Thyroid gland (tissue), 4 donors: ENCODE measurements at regions not wholly inside any gene's neighbourhood (a gene's known extent, or its start where the extent isn't known, plus 50 kb on each side); places are given as distances from the start of the nearest gene placed in this dataset.

Experiments
- DNase-seq, 2 donors: peaks; one replicate each; pipeline ENCODE4 v3.0.0-alpha.2; 2019
- H3K27ac ChIP-seq, 3 donors: fragments of 200-600 bp; sonication (generic); 1 replicate in 2 of 3; 2 replicates in 1 of 3; pipeline ENCODE4 v1.5.1; 2016 to 2019; ENCODE audit warnings: mild to moderate bottlenecking in 1 of 3, moderate library complexity in 1 of 3
- H3K27me3 ChIP-seq: fragments of 200-600 bp; sonication (generic); one replicate; pipeline ENCODE4 v1.5.1; 2019
- H3K36me3 ChIP-seq, 2 donors: fragments of 200-600 bp; sonication (generic); one replicate each; pipeline ENCODE4 v1.5.1; 2016 to 2019
- H3K4me1 ChIP-seq, 2 donors: fragments of 200-600 bp; sonication (generic); one replicate each; pipeline ENCODE4 v1.5.1; 2017 to 2019
- H3K4me3 ChIP-seq, 3 donors: fragments of 200-600 bp; sonication (generic); replicated peaks in 1 of 3; 1 replicate in 2 of 3; 2 replicates in 1 of 3; pipeline ENCODE4 v1.5.1; 2016; ENCODE audit warnings: mild to moderate bottlenecking in 1 of 3
- H3K9me3 ChIP-seq: fragments of 200-600 bp; sonication (generic); one replicate; pipeline ENCODE4 v1.5.1; 2017
- POLR2A ChIP-seq, 2 donors: fragments of 450-650 bp; IDR thresholded peaks; one replicate each; pipeline ENCODE4 v1.6.1; 2017; ENCODE audit warnings: antibody characterized with exemption in 2 of 2, mild to moderate bottlenecking in 2 of 2, moderate library complexity in 1 of 2
- WGBS, 2 donors: methylation state at CpG; one replicate each; pipeline ENCODE4 v1.1.5; 2017; 5-methylcytosine and 5-hydroxymethylcytosine counted together
- intact Hi-C: fragments of 100-400 bp; cut with DNase I; formaldehyde crosslinking; loops from one replicate; pipeline ENCODE4 v1.15.1; 2023
- TF ChIP-seq, protein P1 (sequence below), 6 experiments: fragments of 200-600 bp in 3 of 6; fragments of 450-650 bp in 3 of 6; sonication (generic) in 3 of 6; IDR thresholded peaks; one replicate each; pipeline ENCODE4 v1.5.1; 2016 to 2019; ENCODE audit warnings: antibody characterized with exemption in 6 of 6, mild to moderate bottlenecking in 2 of 6, inconsistent platforms in 1 of 6, moderate library complexity in 1 of 6

GRCh38 chr9:89972535-89972934, 367.7 kb downstream of the GADD45G start:
- TF ChIP-seq, protein P1, sequence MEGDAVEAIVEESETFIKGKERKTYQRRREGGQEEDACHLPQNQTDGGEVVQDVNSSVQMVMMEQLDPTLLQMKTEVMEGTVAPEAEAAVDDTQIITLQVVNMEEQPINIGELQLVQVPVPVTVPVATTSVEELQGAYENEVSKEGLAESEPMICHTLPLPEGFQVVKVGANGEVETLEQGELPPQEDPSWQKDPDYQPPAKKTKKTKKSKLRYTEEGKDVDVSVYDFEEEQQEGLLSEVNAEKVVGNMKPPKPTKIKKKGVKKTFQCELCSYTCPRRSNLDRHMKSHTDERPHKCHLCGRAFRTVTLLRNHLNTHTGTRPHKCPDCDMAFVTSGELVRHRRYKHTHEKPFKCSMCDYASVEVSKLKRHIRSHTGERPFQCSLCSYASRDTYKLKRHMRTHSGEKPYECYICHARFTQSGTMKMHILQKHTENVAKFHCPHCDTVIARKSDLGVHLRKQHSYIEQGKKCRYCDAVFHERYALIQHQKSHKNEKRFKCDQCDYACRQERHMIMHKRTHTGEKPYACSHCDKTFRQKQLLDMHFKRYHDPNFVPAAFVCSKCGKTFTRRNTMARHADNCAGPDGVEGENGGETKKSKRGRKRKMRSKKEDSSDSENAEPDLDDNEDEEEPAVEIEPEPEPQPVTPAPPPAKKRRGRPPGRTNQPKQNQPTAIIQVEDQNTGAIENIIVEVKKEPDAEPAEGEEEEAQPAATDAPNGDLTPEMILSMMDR (IDR thresholded peaks at IDR 0.05) = no peak
- TF ChIP-seq POLR2A (IDR thresholded peaks at IDR 0.05) = no peak
- WGBS, 2 donors = 90 to 97% methylated on average over 5 of the region's 5 CpGs
- no peak overlapping the region for H3K4me3 ChIP-seq
- H3K27ac ChIP-seq = no peak overlapping the region
- no peaks in the 10 kb centered on the region for H3K36me3 ChIP-seq
- H3K9me3 ChIP-seq = no peaks in the 10 kb centered on the region
- intact Hi-C loops = no loop called here
- H3K4me1 ChIP-seq = peaks cover 0 to 4% of the 10 kb centered on the region in 2 donors
- no peaks in the 10 kb centered on the region for H3K27me3 ChIP-seq
- DNase-seq = no peak

DNA sequence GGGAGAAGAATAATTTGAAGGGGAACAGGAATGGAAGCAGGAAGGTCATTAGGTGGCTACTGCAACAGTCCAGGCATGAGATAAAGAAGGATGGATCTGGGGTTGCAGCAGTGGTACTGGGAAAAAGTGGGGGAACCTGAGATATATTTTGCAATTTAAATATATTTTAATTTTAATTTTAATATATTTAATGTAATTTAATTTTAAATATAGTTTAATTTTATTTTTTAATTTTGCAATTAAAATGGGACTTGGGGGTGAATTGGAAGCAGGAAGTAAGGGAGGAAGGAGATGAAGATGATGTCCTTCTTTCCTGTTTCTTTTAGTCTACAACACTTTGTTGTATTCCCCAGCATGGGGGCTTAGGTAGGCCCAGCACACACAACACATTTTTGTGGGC, 369.8 kb downstream of the GADD45G start:
- H3K27me3 ChIP-seq = no peaks in the 10 kb centered on the region
- intact Hi-C loops = no loop called here
- no peak for TF ChIP-seq POLR2A (IDR thresholded peaks at IDR 0.05)
- TF ChIP-seq, protein P1 (IDR thresholded peaks at IDR 0.05) = no peak
- DNase-seq = no peak
- no peak overlapping the region for H3K4me3 ChIP-seq
- H3K4me1 ChIP-seq = peaks cover 0 to 2% of the 10 kb centered on the region in 2 donors
- H3K9me3 ChIP-seq = no peaks in the 10 kb centered on the region
- H3K27ac ChIP-seq = no peak overlapping the region
- no peaks in the 10 kb centered on the region for H3K36me3 ChIP-seq

DNA sequence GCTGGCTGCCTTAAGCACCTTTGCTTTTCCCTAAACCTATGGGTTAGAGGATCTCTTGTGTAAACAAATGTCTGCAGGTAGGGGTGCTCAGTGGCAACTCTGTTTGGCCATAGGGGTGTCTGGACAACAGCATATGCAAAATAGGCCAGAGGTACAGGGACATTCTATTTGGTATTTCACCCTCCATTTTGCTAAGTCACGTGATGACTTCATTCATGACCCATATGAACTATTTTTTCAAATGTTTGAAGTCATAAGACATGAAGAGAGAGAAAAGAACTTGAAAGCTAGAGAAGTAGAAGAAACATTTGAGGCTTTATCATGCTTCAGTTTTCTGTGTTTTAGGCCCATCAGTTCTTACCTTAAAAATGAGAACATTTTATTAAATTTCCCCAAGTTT, 370.2 kb downstream of the GADD45G start:
- no peak for TF ChIP-seq POLR2A (IDR thresholded peaks at IDR 0.05)
- TF ChIP-seq, protein P1 (IDR thresholded peaks at IDR 0.05) = no peak
- Histone ChIP-seq H3K4me3 (no peak overlapping the region), H3K36me3 (no peaks in the 10 kb centered on the region)

GRCh38 chr9:89975630-89976029, 370.8 kb downstream of the GADD45G start:
- WGBS, 2 donors = 82 to 95% methylated on average over 2 of the region's 2 CpGs
- Histone ChIP-seq H3K27ac (no peak overlapping the region), H3K4me3 (no peak overlapping the region), H3K4me1 (no peaks in the 10 kb centered on the region), H3K9me3 (no peaks in the 10 kb centered on the region), H3K36me3 (no peaks in the 10 kb centered on the region), H3K27me3 (no peaks in the 10 kb centered on the region)
- TF ChIP-seq, protein P1 (IDR thresholded peaks at IDR 0.05) = no peak
- TF ChIP-seq POLR2A (IDR thresholded peaks at IDR 0.05) = no peak
- no peak for DNase-seq
- intact Hi-C loops = no loop called here

More for the DNA sequence above, 370.2 kb downstream of the GADD45G start:
- H3K27ac ChIP-seq = no peak overlapping the region
- intact Hi-C loops = no loop called here
- no peak for DNase-seq
- 95 to 100% methylated on average over 1 of the region's 1 CpG for WGBS, 2 donors
- H3K27me3 ChIP-seq = no peaks in the 10 kb centered on the region
- H3K9me3 ChIP-seq = no peaks in the 10 kb centered on the region
- no peaks in the 10 kb centered on the region for H3K4me1 ChIP-seq

DNA sequence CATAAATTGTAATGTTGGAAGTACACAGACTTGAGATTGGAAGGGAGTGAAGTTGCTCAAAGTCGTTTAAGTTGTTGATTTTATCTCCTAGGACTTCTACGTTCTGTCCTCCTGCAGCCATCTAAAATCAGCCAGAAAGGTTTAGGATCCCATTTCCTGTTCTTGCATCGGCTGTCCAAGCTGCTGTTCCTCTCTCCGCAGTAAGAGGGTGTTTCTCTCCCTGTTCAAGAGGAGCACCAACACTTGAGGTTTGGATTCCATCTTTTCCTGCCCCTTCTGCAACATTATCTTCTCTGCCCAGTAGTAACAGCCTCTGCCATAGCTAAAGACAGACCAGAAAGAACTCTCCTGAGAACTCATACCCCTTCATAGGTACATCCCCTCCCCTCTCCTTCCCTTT, 373.4 kb downstream of the GADD45G start:
- TF ChIP-seq POLR2A (IDR thresholded peaks at IDR 0.05) = no peak
- TF ChIP-seq, protein P1 (IDR thresholded peaks at IDR 0.05) = peak in 2 of 6 experiments; percentile 31 to 38
- intact Hi-C loops = no loop called here
- WGBS, 2 donors = 24 to 31% methylated on average over 4 of the region's 4 CpGs

More for the DNA sequence above, 373.4 kb downstream of the GADD45G start:
- Histone ChIP-seq H3K4me1 (no peaks in the 10 kb centered on the region), H3K4me3 (no peak overlapping the region), H3K36me3 (no peaks in the 10 kb centered on the region), H3K27ac (no peak overlapping the region), H3K27me3 (no peaks in the 10 kb centered on the region), H3K9me3 (no peaks in the 10 kb centered on the region)
- no peak for DNase-seq
